H1 (cell line): ENCODE measurements at regions not wholly inside any gene's neighbourhood (a gene's known extent, or its start where the extent isn't known, plus 50 kb on each side); places are given as distances from the start of the nearest gene placed in this dataset.

ENCODE experiments used
- BRCA1 ChIP-seq: IDR thresholded peaks from 2 replicates; pipeline ENCODE4 v1.6.1; 2012; ENCODE audit warnings: low read depth, low read length, improper control_type of control experiment
- CHD1 ChIP-seq: IDR thresholded peaks from 2 replicates; pipeline ENCODE4 v1.6.1; 2012; ENCODE audit warnings: low read depth, low read length, improper control_type of control experiment
- CHD2 ChIP-seq: IDR thresholded peaks from 2 replicates; pipeline ENCODE4 v1.6.1; 2012; ENCODE audit warnings: low read length, improper control_type of control experiment
- CREB1 ChIP-seq: IDR thresholded peaks from 2 replicates; pipeline ENCODE4 v1.6.1; 2012; ENCODE audit warnings: inconsistent platforms
- CTCF ChIP-seq, 3 experiments: IDR thresholded peaks; 1 replicate in 2 of 3; 2 replicates in 1 of 3; pipeline versions ENCODE4 v1.5.1 to v1.6.1; 2011; ENCODE audit warnings: low read length in 3 of 3, mild to moderate bottlenecking in 3 of 3, inconsistent platforms in 2 of 3, low read depth in 1 of 3, moderate library complexity in 1 of 3; ENCODE audit not compliant: insufficient read depth in 1 of 3; ENCODE audit errors: control extremely low read depth in 1 of 3
- EP300 ChIP-seq, 2 experiments: IDR thresholded peaks; 1 replicate in 1 of 2; 2 replicates in 1 of 2; pipeline ENCODE4 v1.6.1; 2011 to 2012; ENCODE audit warnings: low read depth in 2 of 2, low read length in 2 of 2, mild to moderate bottlenecking in 2 of 2, borderline replicate concordance in 1 of 2, inconsistent platforms in 1 of 2, moderate library complexity in 1 of 2
- KDM5A ChIP-seq: fragments of 200-600 bp; IDR thresholded peaks from 2 replicates; pipeline ENCODE4 v1.7.1; 2012; ENCODE audit warnings: mild to moderate bottlenecking, low read length, inconsistent platforms, mixed read lengths
- PHF8 ChIP-seq: fragments of 200-600 bp; sonication (generic); conservative IDR thresholded peaks from 2 replicates; pipeline ENCODE4 v1.7.1; 2012; ENCODE audit warnings: low read depth, mild to moderate bottlenecking, inconsistent platforms, low read length, moderate library complexity
- POU5F1 ChIP-seq: IDR thresholded peaks from 2 replicates; pipeline ENCODE4 v1.6.1; 2011; ENCODE audit warnings: low read depth, mild to moderate bottlenecking, low read length, moderate library complexity

GRCh38 chr5:158397278-158397677 lies 538.3 kb upstream of the CLINT1 start:
- TF ChIP-seq CHD2 (no peak), CTCF (IDR thresholded peaks at IDR 0.05; ENCODE audit: control extremely low read depth in 1 of 3, insufficient read depth in 1 of 3, low read depth in 1 of 3, low read length in 3 of 3) (no peak), PHF8 (no peak), KDM5A (no peak), POU5F1 (no peak), BRCA1 (no peak), EP300 (IDR thresholded peaks at IDR 0.05; ENCODE audit: borderline replicate concordance in 1 of 2, low read depth in 2 of 2, low read length in 2 of 2) (no peak), CHD1 (no peak), CREB1 (no peak)
